HEK293 (cell line): ENCODE measurements at regions not wholly inside any gene's neighbourhood (a gene's known extent, or its start where the extent isn't known, plus 50 kb on each side); places are given as distances from the start of the nearest gene placed in this dataset.

Experiments used
- CTCF ChIA-PET: fragments of 350-600 bp; formaldehyde crosslinking; extraction: SDS; loops from one replicate; lab custom pipeline; 2021; ENCODE audit warnings: antibody characterized with exemption; lab: Yijun Ruan, JAX
- POLR2A ChIA-PET: fragments of 300-600 bp; formaldehyde crosslinking; extraction: SDS; loops from one replicate; lab custom pipeline; 2020; ENCODE audit warnings: antibody characterized with exemption, inconsistent platforms; lab: Yijun Ruan, JAX
- H3K27ac ChIP-seq: fragments of 200-500 bp; sonication (Bioruptor generic); 2 replicates; pipeline ENCODE4 v1.5.1; 2014; ENCODE audit warnings: low read depth, low read length, control low read depth, inconsistent platforms; ENCODE audit errors: extremely low read depth
- H3K36me3 ChIP-seq, 2 experiments: fragments of 200-500 bp in 1 of 2; sonication (Bioruptor generic) in 1 of 2; 1 replicate in 1 of 2; 2 replicates in 1 of 2; pipeline ENCODE4 v1.5.1; 2014 to 2017; ENCODE audit warnings: inconsistent platforms in 2 of 2, low read length in 2 of 2; ENCODE audit not compliant: control insufficient read depth in 2 of 2, insufficient read depth in 1 of 2
- H3K4me1 ChIP-seq: fragments of 200-500 bp; sonication (Bioruptor generic); 2 replicates; pipeline ENCODE4 v1.5.1; 2014; ENCODE audit warnings: mild to moderate bottlenecking, low read length, inconsistent platforms; ENCODE audit not compliant: control insufficient read depth, insufficient read depth
- H3K4me3 ChIP-seq: 2 replicates; pipeline ENCODE4 v1.5.1; 2011; ENCODE audit warnings: low read depth, mild to moderate bottlenecking, control low read depth, low read length, moderate library complexity
- H3K9me3 ChIP-seq: fragments of 200-500 bp; sonication (Bioruptor generic); 2 replicates; pipeline ENCODE4 v1.5.1; 2014; ENCODE audit warnings: low read depth, low read length, inconsistent platforms; ENCODE audit not compliant: control insufficient read depth, insufficient read depth
- HOXC10 ChIP-seq: sonication (generic); formaldehyde crosslinking; IDR thresholded peaks from 2 replicates; pipeline ENCODE4 v1.8.1; 2023; ENCODE audit warnings: mild to moderate bottlenecking, missing genetic modification reagents
- MYNN ChIP-seq: fragments of 450-650 bp; formaldehyde crosslinking; IDR thresholded peaks from 2 replicates; pipeline ENCODE4 v1.5.1; 2016; ENCODE audit warnings: missing biosample characterization, missing genetic modification characterization, borderline replicate concordance
- MZF1 ChIP-seq: fragments of 450-650 bp; formaldehyde crosslinking; IDR thresholded peaks from 2 replicates; pipeline ENCODE4 v1.5.1; 2017; ENCODE audit warnings: missing biosample characterization, missing genetic modification characterization, borderline replicate concordance
- PRDM4 ChIP-seq: fragments of 450-650 bp; formaldehyde crosslinking; IDR thresholded peaks from 2 replicates; pipeline ENCODE4 v1.5.1; 2017; ENCODE audit warnings: missing biosample characterization, missing genetic modification characterization
- REST ChIP-seq: fragments of 450-650 bp; formaldehyde crosslinking; IDR thresholded peaks from 2 replicates; pipeline ENCODE4 v1.5.1; 2016; ENCODE audit warnings: missing biosample characterization, missing genetic modification characterization
- ZBTB10 ChIP-seq: fragments of 450-650 bp; formaldehyde crosslinking; IDR thresholded peaks from 2 replicates; pipeline ENCODE4 v1.5.1; 2016; ENCODE audit warnings: missing biosample characterization, missing genetic modification characterization
- ZBTB6 ChIP-seq: fragments of 450-650 bp; formaldehyde crosslinking; IDR thresholded peaks from 2 replicates; pipeline ENCODE4 v1.5.1; 2017; ENCODE audit warnings: missing biosample characterization, missing genetic modification characterization
- ZIC2 ChIP-seq: fragments of 450-650 bp; formaldehyde crosslinking; IDR thresholded peaks from 2 replicates; pipeline ENCODE4 v1.5.1; 2016; ENCODE audit warnings: missing biosample characterization, missing genetic modification characterization
- ZNF114 ChIP-seq: fragments of 450-650 bp; formaldehyde crosslinking; IDR thresholded peaks from 2 replicates; pipeline ENCODE4 v1.5.0; 2017; ENCODE audit warnings: missing biosample characterization, missing genetic modification characterization
- ZNF155 ChIP-seq: fragments of 450-650 bp; formaldehyde crosslinking; IDR thresholded peaks from 2 replicates; pipeline ENCODE4 v1.5.1; 2016; ENCODE audit warnings: missing biosample characterization, missing genetic modification characterization
- ZNF2 ChIP-seq: fragments of 450-650 bp; formaldehyde crosslinking; IDR thresholded peaks from 2 replicates; pipeline ENCODE4 v1.5.1; 2016; ENCODE audit warnings: missing biosample characterization, missing genetic modification characterization
- ZNF280D ChIP-seq: fragments of 450-650 bp; formaldehyde crosslinking; IDR thresholded peaks from 2 replicates; pipeline ENCODE4 v1.5.1; 2016; ENCODE audit warnings: missing biosample characterization, missing genetic modification characterization
- ZNF488 ChIP-seq: fragments of 450-650 bp; formaldehyde crosslinking; IDR thresholded peaks from 2 replicates; pipeline ENCODE4 v1.5.1; 2016; ENCODE audit warnings: missing biosample characterization, missing genetic modification characterization
- ZNF660 ChIP-seq: fragments of 450-650 bp; IDR thresholded peaks from 2 replicates; pipeline ENCODE4 v1.5.1; 2018; ENCODE audit warnings: missing biosample characterization, mild to moderate bottlenecking, missing genetic modification characterization
- ZNF692 ChIP-seq: fragments of 450-650 bp; formaldehyde crosslinking; IDR thresholded peaks from 2 replicates; pipeline ENCODE4 v1.5.1; 2016; ENCODE audit warnings: missing biosample characterization, missing genetic modification characterization
- ZNF776 ChIP-seq: fragments of 450-650 bp; formaldehyde crosslinking; IDR thresholded peaks from 2 replicates; pipeline ENCODE4 v1.5.0; 2017; ENCODE audit warnings: missing biosample characterization, missing genetic modification characterization, borderline replicate concordance
- ZNF843 ChIP-seq: fragments of 450-650 bp; formaldehyde crosslinking; IDR thresholded peaks from 2 replicates; pipeline ENCODE4 v1.5.1; 2016; ENCODE audit warnings: missing biosample characterization, missing genetic modification characterization
- ZSCAN30 ChIP-seq: fragments of 450-650 bp; IDR thresholded peaks from 2 replicates; pipeline ENCODE4 v1.5.1; 2018; ENCODE audit warnings: missing biosample characterization, mild to moderate bottlenecking, missing genetic modification characterization, moderate library complexity

GRCh38 chr18:51545446-51545845 is 348.0 kb upstream of the MEX3C start:
- Histone ChIP-seq H3K4me3 (no peak overlapping the region), H3K9me3 (no peaks in the 10 kb centered on the region), H3K36me3 (no peaks in the 10 kb centered on the region), H3K4me1 (no peaks in the 10 kb centered on the region), H3K27ac (no peak overlapping the region)
- TF ChIP-seq HOXC10 (no peak), MYNN (tag by site-specific recombination) (no peak), ZNF843 (no peak), ZIC2 (tag by site-specific recombination) (no peak), ZNF2 (tag by site-specific recombination) (no peak), ZNF692 (tag by site-specific recombination) (no peak), PRDM4 (tag by site-specific recombination) (no peak), ZNF280D (tag by site-specific recombination) (no peak), ZNF488 (no peak), REST (tag by site-specific recombination) (no peak)
- ChIA-PET POLR2A (no interaction called here), CTCF (no interaction called here)

- Histone ChIP-seq H3K27ac (no peak overlapping the region), H3K4me3 (no peak overlapping the region), H3K9me3 (no peaks in the 10 kb centered on the region), H3K36me3 (no peaks in the 10 kb centered on the region), H3K4me1 (no peaks in the 10 kb centered on the region)
- CTCF ChIA-PET, result interaction anchor here (0.6 to 0.7 kb wide), 2 partner anchors 57 to 1288 kb away, joined by 3 read pairs; no protein-coding TSS in a partner anchor
- POLR2A ChIA-PET, result no interaction called here
- TF ChIP-seq ZSCAN30 (no peak), ZBTB10 (no peak), ZNF155 (no peak), ZNF114 (tag by site-specific recombination) (no peak), ZBTB6 (no peak), ZNF660 (tag by site-specific recombination) (no peak), MZF1 (tag by site-specific recombination) (no peak), ZNF776 (no peak)
Measured at GRCh38 chr18:51559198-51559901, 361.9 kb upstream of the MEX3C start.
